Naive thymus-derived CD8-positive, alpha-beta T cell (primary cell): ENCODE measurements at regions not wholly inside any gene's neighbourhood (a gene's known extent, or its start where the extent isn't known, plus 50 kb on each side); places are given as distances from the start of the nearest gene placed in this dataset.

Experiments used
- ATAC-seq, 2 donors: fragments of 150-1000 bp; cut with Tn5 transposase in 1 of 2; sonication (Bioruptor Pico), chemical (Tn5 transposase) in 1 of 2; 1 replicate in 1 of 2; 2 replicates in 1 of 2; pipeline ENCODE4 v1.10.0; 2021; ENCODE audit warnings: mild to moderate bottlenecking in 2 of 2, moderate library complexity in 2 of 2
- POLR2A ChIA-PET: fragments of 350-600 bp; sonication (Branson Sonifier 250); formaldehyde crosslinking; loops from one replicate; lab custom pipeline; 2021; ENCODE audit warnings: antibody characterized with exemption; lab: Charles Lee
- DNase-seq, 10 donors: peaks; one replicate each; pipeline versions ENCODE4 v3.0.0 to v3.0.0-alpha.2; 2020 to 2022
- H3K27ac Mint-ChIP-seq, 10 donors: one replicate each; pipeline ENCODE4 v1.8.0; 2020 to 2022; ENCODE audit warnings: mild to moderate bottlenecking in 10 of 10, mixed read lengths in 10 of 10, moderate library complexity in 4 of 10, inconsistent platforms in 1 of 10
- H3K27me3 Mint-ChIP-seq, 5 donors: one replicate each; pipeline ENCODE4 v1.8.0; 2021 to 2022; ENCODE audit warnings: mixed read lengths in 5 of 5
- H3K36me3 Mint-ChIP-seq, 3 donors: one replicate each; pipeline ENCODE4 v1.8.0; 2020 to 2022; ENCODE audit warnings: mixed read lengths in 3 of 3, mild to moderate bottlenecking in 2 of 3, inconsistent platforms in 1 of 3
- H3K4me1 Mint-ChIP-seq, 4 donors: one replicate each; pipeline ENCODE4 v1.8.0; 2021 to 2022; ENCODE audit warnings: mixed read lengths in 4 of 4
- H3K4me3 Mint-ChIP-seq, 10 donors: one replicate each; pipeline ENCODE4 v1.8.0; 2020 to 2022; ENCODE audit warnings: mild to moderate bottlenecking in 10 of 10, mixed read lengths in 10 of 10, moderate library complexity in 6 of 10, inconsistent platforms in 1 of 10
- H3K9me3 Mint-ChIP-seq, 9 donors: one replicate each; pipeline ENCODE4 v1.8.0; 2020 to 2022; ENCODE audit warnings: mixed read lengths in 9 of 9, mild to moderate bottlenecking in 3 of 9, inconsistent platforms in 1 of 9, moderate library complexity in 1 of 9

DNA sequence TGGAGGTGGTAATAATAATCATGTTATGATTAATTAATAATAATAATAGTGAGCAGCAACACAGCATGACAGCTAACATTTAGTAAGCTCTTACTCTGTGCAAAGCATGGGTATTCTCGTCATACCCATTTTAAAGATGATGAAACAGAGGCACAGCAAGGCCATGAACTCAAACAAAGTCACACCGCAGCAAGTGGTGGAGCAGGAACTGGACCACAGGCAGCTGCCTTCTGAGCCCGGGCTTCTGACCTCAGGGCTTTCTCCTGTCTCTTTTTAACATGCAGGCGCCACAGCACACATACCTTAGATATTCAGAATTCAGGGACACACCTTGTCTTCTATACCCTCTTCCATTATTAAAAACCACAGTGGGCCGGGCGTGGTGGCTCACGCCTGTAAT, 50.7 kb upstream of the SPATA12 start:
- Mint-ChIP-seq H3K4me3 (peak overlapping the region in 1 of 10 donors; percentile 45), H3K4me1 (peaks cover 3 to 7% (median 6%) of the 10 kb centered on the region in 4 donors), H3K27me3 (peaks cover 0 to 1% (median 0%) of the 10 kb centered on the region in 5 donors), H3K9me3 (no peaks in the 10 kb centered on the region), H3K36me3 (no peaks in the 10 kb centered on the region), H3K27ac (no peak overlapping the region)
- no peak for DNase-seq
- ATAC-seq: no peak
- POLR2A ChIA-PET: no interaction called here

DNA sequence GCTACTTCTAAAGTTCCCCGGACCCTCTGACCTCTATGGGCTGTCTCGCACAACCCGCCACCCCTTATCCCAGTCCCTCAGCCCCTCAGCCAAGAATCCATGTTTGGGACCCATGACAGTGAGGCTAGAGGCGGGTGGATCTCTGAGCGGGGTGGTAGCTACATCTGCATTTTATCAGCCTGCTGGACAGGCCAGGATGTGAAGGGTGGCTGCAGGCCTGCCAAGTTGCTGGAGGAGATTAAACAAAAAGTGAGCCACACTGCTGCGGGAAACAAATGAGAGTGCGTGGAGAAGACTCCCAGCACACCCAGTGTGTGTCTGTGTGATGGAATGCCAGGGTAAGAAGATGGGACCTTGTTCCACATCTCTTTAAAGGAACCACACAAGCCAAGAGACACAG, 51.1 kb upstream of the SPATA12 start:
- DNase-seq (no peak), ATAC-seq (no peak)
- H3K9me3 Mint-ChIP-seq: no peaks in the 10 kb centered on the region
- H3K27ac Mint-ChIP-seq: peak overlapping the region in 2 of 10 donors; percentile 11 to 34
- H3K4me1 Mint-ChIP-seq: peaks cover 3 to 7% (median 6%) of the 10 kb centered on the region in 4 donors
- H3K4me3 Mint-ChIP-seq: no peak overlapping the region
- H3K27me3 Mint-ChIP-seq: peaks cover 0 to 1% (median 0%) of the 10 kb centered on the region in 5 donors
- H3K36me3 Mint-ChIP-seq: no peaks in the 10 kb centered on the region
- POLR2A ChIA-PET: no interaction called here

DNA sequence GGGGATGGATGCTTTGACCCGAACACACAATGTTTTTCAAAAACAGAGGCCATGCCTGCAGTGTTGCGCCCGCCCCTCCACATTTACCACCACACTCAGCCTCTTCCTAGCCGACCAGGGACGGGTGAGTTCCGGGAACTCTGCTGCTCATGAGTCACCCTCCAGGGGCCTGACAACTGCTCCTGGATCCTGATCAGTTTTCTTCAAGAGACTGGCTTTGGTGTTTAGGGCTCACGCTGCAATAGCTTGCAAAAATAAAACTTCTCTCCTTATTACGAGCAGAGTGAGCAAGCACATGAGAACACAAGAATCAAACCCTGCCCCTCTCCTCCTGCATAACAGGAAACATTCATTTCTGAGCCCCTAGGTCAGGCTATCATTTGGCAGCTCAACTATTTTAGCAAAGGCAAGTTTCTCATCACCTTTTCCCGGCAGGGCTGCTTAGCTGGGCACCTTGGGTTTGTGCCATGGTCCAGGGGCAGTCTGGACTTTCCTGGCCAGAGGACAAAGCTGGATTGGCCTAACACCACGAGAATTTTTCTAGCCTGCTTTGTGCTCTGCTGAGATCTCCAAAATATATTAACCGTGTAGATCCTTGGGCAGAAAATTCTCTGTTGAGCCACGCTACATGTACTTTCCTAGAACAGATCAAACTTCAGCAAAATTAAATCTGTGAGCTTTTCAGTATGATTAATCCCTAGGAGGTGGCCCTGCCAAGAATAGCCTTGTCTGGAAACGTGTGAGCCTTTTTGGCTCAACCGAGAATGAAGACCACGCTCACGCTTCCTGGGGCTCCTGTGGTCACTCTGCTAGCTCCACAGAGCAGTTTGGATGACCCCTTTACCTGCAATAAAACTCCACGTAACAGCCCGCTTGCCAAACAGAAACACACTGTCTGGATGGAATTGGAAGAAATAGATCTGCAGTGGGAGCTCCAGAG, 52.7 kb upstream of the SPATA12 start:
- POLR2A ChIA-PET: interaction anchor here (0.6 kb wide), 1 partner anchor 10 kb away, joined by 3 read pairs; no protein-coding TSS in a partner anchor
- no peak for DNase-seq

DNA sequence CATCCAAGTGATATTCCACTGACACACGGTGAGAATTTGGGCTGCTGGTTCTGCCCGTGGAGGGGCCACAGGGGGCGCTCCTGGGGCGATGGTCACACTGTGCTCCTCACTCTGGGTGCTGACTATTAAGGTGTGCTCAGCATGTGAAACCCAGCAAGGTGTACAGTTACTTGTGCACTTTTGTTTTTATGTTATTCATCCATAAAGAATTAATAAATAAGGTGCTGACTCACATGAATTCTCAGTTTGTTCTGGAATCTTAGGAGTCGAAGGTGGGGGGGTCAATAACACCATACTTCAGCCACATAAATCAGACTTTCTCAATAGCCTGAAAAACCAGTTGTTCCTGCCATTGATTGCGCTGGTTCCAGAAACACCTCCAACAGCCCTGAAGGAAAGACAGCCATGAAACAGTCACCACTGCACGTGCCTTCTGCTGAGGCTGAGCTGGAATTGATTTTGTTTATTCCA, 53.5 kb upstream of the SPATA12 start:
- peaks cover 0 to 2% (median 0%) of the 10 kb centered on the region in 5 donors for H3K27me3 Mint-ChIP-seq
- H3K9me3 Mint-ChIP-seq: no peaks in the 10 kb centered on the region
- H3K36me3 Mint-ChIP-seq: no peaks in the 10 kb centered on the region
- ATAC-seq (no peak), DNase-seq (no peak)
- peaks cover 3 to 7% (median 6%) of the 10 kb centered on the region in 4 donors for H3K4me1 Mint-ChIP-seq
- H3K27ac Mint-ChIP-seq: peak overlapping the region in 2 of 10 donors; percentile 65 to 88
- POLR2A ChIA-PET: interaction anchor here (0.6 kb wide), 2 partner anchors 9 to 62 kb away, joined by 3 read pairs; no protein-coding TSS in a partner anchor
- no peak overlapping the region for H3K4me3 Mint-ChIP-seq

More for the DNA sequence above, 52.7 kb upstream of the SPATA12 start:
- peak overlapping the region in 9 of 10 donors; percentile 4 to 67 (median 41) for H3K4me3 Mint-ChIP-seq
- peak overlapping the region in 9 of 10 donors; percentile 15 to 88 (median 49) for H3K27ac Mint-ChIP-seq
- peaks cover 3 to 7% (median 6%) of the 10 kb centered on the region in 4 donors for H3K4me1 Mint-ChIP-seq
- H3K9me3 Mint-ChIP-seq: no peaks in the 10 kb centered on the region
- peak; percentile 55 to 57 for ATAC-seq
- peaks cover 0 to 2% (median 0%) of the 10 kb centered on the region in 5 donors for H3K27me3 Mint-ChIP-seq
- no peaks in the 10 kb centered on the region for H3K36me3 Mint-ChIP-seq

DNA sequence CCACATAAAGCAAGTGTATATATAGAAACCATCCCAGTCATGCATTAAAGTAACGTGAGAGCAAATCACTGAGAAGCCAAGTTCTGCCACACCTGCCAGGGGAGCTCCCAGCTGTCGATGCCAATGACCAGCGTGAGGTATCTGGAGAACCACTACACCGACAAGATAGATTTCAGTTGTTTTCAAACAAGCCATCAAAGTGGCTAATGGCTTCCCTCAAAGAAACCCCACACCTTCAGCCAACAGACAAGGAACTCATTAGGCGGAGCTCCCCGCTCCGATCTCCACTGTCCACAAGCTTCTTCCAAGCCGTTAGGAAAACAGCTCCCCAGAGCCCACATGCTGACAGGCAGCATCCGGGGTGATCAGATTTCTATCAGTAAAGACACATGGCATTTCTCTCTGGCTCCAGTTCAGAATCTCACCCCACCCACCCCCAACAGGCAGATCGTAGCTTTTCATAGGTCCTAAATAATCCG, 54.2 kb upstream of the SPATA12 start:
- H3K4me1 Mint-ChIP-seq: peaks cover 3 to 7% (median 6%) of the 10 kb centered on the region in 4 donors
- H3K27ac Mint-ChIP-seq: peak overlapping the region in 1 of 10 donors; percentile 29
- H3K27me3 Mint-ChIP-seq: peaks cover 0 to 2% (median 0%) of the 10 kb centered on the region in 5 donors
- POLR2A ChIA-PET: interaction anchor here (0.6 kb wide), 1 partner anchor 61 kb away, joined by 3 read pairs; no protein-coding TSS in a partner anchor
- no peaks in the 10 kb centered on the region for H3K36me3 Mint-ChIP-seq
- DNase-seq: no peak
- ATAC-seq: no peak
- H3K4me3 Mint-ChIP-seq: no peak overlapping the region
- H3K9me3 Mint-ChIP-seq: no peaks in the 10 kb centered on the region

- H3K27ac Mint-ChIP-seq: no peak overlapping the region
- POLR2A ChIA-PET: no interaction called here
- H3K4me3 Mint-ChIP-seq: no peak overlapping the region
- ATAC-seq (no peak), DNase-seq (no peak)
- no peaks in the 10 kb centered on the region for H3K9me3 Mint-ChIP-seq
- peaks cover 0 to 2% (median 0%) of the 10 kb centered on the region in 5 donors for H3K27me3 Mint-ChIP-seq
- H3K4me1 Mint-ChIP-seq: peaks cover 3 to 7% (median 6%) of the 10 kb centered on the region in 4 donors
- H3K36me3 Mint-ChIP-seq: no peaks in the 10 kb centered on the region
Measured at GRCh38 chr3:57004229-57004628, 56.2 kb upstream of the SPATA12 start.

GRCh38 chr3:57003676-57004075, 56.8 kb upstream of the SPATA12 start:
- Mint-ChIP-seq H3K27me3 (peaks cover 0 to 2% (median 0%) of the 10 kb centered on the region in 5 donors), H3K36me3 (no peaks in the 10 kb centered on the region), H3K9me3 (no peaks in the 10 kb centered on the region), H3K4me1 (peaks cover 3 to 7% (median 6%) of the 10 kb centered on the region in 4 donors), H3K4me3 (no peak overlapping the region), H3K27ac (no peak overlapping the region)
- POLR2A ChIA-PET: no interaction called here
- ATAC-seq: no peak
- DNase-seq: no peak

GRCh38 chr3:57001356-57001755, 59.1 kb upstream of the SPATA12 start:
- Mint-ChIP-seq H3K9me3 (no peaks in the 10 kb centered on the region), H3K4me1 (no peaks in the 10 kb centered on the region), H3K36me3 (no peaks in the 10 kb centered on the region), H3K27ac (no peak overlapping the region), H3K4me3 (no peak overlapping the region), H3K27me3 (peaks cover 0 to 2% (median 0%) of the 10 kb centered on the region in 5 donors)
- POLR2A ChIA-PET: no interaction called here
- DNase-seq (no peak), ATAC-seq (no peak)

GRCh38 chr3:57000012-57000411, 60.5 kb upstream of the SPATA12 start:
- ATAC-seq (no peak), DNase-seq (no peak)
- Mint-ChIP-seq H3K36me3 (no peaks in the 10 kb centered on the region), H3K9me3 (peaks cover 0 to 2% (median 0%) of the 10 kb centered on the region in 9 donors), H3K4me1 (peaks cover 0 to 7% (median 3%) of the 10 kb centered on the region in 4 donors), H3K27ac (no peak overlapping the region), H3K27me3 (peaks cover 0 to 4% (median 0%) of the 10 kb centered on the region in 5 donors), H3K4me3 (no peak overlapping the region)
- POLR2A ChIA-PET: interaction anchor here (0.9 kb wide), 1 partner anchor 11 kb away, joined by 3 read pairs; no protein-coding TSS in a partner anchor

GRCh38 chr3:56999547-56999946, 60.9 kb upstream of the SPATA12 start:
- Mint-ChIP-seq H3K36me3 (no peaks in the 10 kb centered on the region), H3K9me3 (peaks cover 0 to 2% (median 0%) of the 10 kb centered on the region in 9 donors), H3K4me3 (no peak overlapping the region), H3K27ac (no peak overlapping the region), H3K27me3 (peaks cover 0 to 4% (median 0%) of the 10 kb centered on the region in 5 donors), H3K4me1 (peaks cover 0 to 7% (median 3%) of the 10 kb centered on the region in 4 donors)
- DNase-seq (no peak), ATAC-seq (no peak)
- POLR2A ChIA-PET: interaction anchor here (0.9 kb wide), 1 partner anchor 11 kb away, joined by 3 read pairs; no protein-coding TSS in a partner anchor

GRCh38 chr3:56998076-56998529, 62.4 kb upstream of the SPATA12 start:
- H3K27ac Mint-ChIP-seq: no peak overlapping the region
- ATAC-seq: no peak
- POLR2A ChIA-PET: interaction anchor here (0.7 kb wide), 2 partner anchors 9 to 377 kb away, joined by 3 to 4 read pairs; no protein-coding TSS in a partner anchor
- H3K27me3 Mint-ChIP-seq: peaks cover 0 to 2% (median 0%) of the 10 kb centered on the region in 5 donors
- DNase-seq: no peak
- H3K36me3 Mint-ChIP-seq: no peaks in the 10 kb centered on the region
- H3K9me3 Mint-ChIP-seq: peaks cover 0 to 2% (median 0%) of the 10 kb centered on the region in 9 donors
- H3K4me1 Mint-ChIP-seq: peaks cover 0 to 7% (median 3%) of the 10 kb centered on the region in 4 donors
- H3K4me3 Mint-ChIP-seq: no peak overlapping the region

DNA sequence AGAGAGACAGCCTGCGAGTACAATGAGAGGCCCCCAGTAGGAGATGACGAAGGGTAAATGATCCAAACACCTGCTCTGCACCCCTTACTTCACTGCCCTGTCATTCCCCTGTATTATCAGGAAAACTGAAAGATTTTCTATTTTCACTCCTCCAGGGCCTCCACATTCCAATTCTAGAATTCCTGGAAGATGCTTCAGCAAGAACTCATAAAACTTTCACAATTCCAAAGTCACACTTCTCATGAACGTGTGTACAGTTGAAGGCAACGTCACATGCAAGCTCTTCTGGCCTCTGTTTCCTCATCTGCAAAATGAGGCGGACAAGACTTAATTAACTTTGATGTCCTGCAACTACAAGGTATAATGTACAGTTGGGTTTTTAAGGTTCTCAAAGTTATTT, 62.8 kb upstream of the SPATA12 start:
- POLR2A ChIA-PET: interaction anchor here (0.7 kb wide), 2 partner anchors 10 to 377 kb away, joined by 3 to 4 read pairs; no protein-coding TSS in a partner anchor
- peaks cover 0 to 2% (median 0%) of the 10 kb centered on the region in 5 donors for H3K27me3 Mint-ChIP-seq
- no peak overlapping the region for H3K4me3 Mint-ChIP-seq
- no peak for ATAC-seq
- peaks cover 0 to 2% (median 0%) of the 10 kb centered on the region in 9 donors for H3K9me3 Mint-ChIP-seq
- H3K36me3 Mint-ChIP-seq: no peaks in the 10 kb centered on the region
- no peak for DNase-seq
- H3K4me1 Mint-ChIP-seq: peaks cover 0 to 7% (median 3%) of the 10 kb centered on the region in 4 donors
- H3K27ac Mint-ChIP-seq: peak overlapping the region in 1 of 10 donors; percentile 84
